ENCODE measurements at regions not wholly inside any gene's neighbourhood (a gene's known extent, or its start where the extent isn't known, plus 50 kb on each side); places are given as distances from the start of the nearest gene placed in this dataset.

DNA sequence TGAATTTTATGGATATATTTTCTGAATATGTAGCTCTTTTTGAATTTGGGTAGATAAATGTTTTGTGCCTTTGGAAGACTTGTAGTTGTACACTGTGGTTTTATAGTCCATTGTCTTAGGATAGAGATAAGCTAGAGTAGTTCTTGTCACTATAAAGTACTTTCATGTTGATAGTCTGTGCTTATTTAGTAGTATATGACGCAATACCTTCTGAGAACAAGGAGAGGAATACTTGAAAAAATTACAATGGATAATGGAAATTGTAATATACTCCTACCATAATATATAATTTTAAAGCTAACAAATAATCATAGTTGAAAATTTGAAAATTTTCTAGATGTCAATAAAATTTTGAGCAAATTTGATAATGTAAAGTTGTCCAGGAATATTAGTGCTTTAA, 664.0 kb downstream of the TLE4 start:
- Histone ChIP-seq H3K4me1 (no peaks in the 10 kb centered on the region), H3K27me3 (no peaks in the 10 kb centered on the region), H3K27ac (no peak overlapping the region), H3K36me3 (no peaks in the 10 kb centered on the region), H3K9me3 (no peaks in the 10 kb centered on the region), H3K4me3 (no peak overlapping the region)
- no peak for DNase-seq (ENCODE audit: extremely low spot score in 2 of 2)
- intact Hi-C loops (cut with DNase I) = no loop called here
- TF ChIP-seq CTCF (IDR thresholded peaks at IDR 0.05) (no peak), POLR2A (IDR thresholded peaks at IDR 0.05) (no peak), POLR2AphosphoS5 (IDR thresholded peaks at IDR 0.05; ENCODE audit: insufficient read depth in 1 of 2, low read depth in 1 of 2) (no peak)

GRCh38 chr9:80233906-80234305, 662.1 kb downstream of the TLE4 start:
- Histone ChIP-seq H3K27ac (no peak overlapping the region), H3K9me3 (no peaks in the 10 kb centered on the region), H3K4me3 (no peak overlapping the region), H3K36me3 (no peaks in the 10 kb centered on the region), H3K4me1 (no peaks in the 10 kb centered on the region), H3K27me3 (no peaks in the 10 kb centered on the region)
- intact Hi-C loops (cut with DNase I) = no loop called here
- no peak for TF ChIP-seq CTCF (IDR thresholded peaks at IDR 0.05)
- no peak for TF ChIP-seq POLR2AphosphoS5 (IDR thresholded peaks at IDR 0.05; ENCODE audit: insufficient read depth in 1 of 2, low read depth in 1 of 2)
- TF ChIP-seq POLR2A (IDR thresholded peaks at IDR 0.05) = no peak
- no peak for DNase-seq (ENCODE audit: extremely low spot score in 2 of 2)

DNA sequence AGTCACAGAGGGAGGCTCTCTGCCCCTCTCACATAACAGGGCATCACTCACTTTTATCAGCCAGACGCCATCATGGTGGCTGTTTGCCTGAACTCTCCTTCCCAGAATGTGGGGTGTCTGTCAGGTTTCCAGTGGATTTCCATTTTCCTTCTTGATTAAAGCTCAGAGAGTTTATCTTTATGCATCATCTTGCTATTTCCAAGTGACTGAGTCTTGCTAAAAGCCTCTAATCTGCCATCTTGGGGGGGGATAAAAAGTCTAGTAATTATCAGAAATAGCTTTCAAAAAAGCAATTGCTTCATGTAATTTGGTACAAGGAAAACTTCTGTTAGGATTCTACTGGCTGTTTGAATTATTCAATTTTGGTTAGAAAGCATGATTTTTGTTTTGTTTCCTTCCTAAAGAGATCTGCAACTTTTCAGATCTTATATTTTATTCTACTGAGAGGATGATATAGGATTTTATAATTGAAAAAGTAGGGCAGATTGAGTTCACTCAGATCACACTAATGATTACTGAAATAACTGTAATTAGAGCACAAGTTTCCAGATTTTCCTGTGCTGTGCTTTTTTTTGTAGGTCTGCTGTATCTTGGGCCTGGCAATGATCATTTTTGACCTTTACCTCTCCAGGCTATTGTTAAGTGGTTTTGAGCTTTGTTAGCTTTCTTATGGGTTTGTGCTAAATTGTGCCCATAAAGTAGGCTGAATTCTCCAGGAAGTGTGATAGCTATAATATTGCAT, 661.5 kb downstream of the TLE4 start:
- no peaks in the 10 kb centered on the region for H3K4me1 ChIP-seq
- H3K4me3 ChIP-seq = no peak overlapping the region
- no peaks in the 10 kb centered on the region for H3K9me3 ChIP-seq
- intact Hi-C loops (cut with DNase I) = no loop called here
- no peak overlapping the region for H3K27ac ChIP-seq
- no peak for DNase-seq (ENCODE audit: extremely low spot score in 2 of 2)
- H3K27me3 ChIP-seq = no peaks in the 10 kb centered on the region
- TF ChIP-seq CTCF (IDR thresholded peaks at IDR 0.05) (no peak), POLR2A (IDR thresholded peaks at IDR 0.05) (no peak), POLR2AphosphoS5 (IDR thresholded peaks at IDR 0.05; ENCODE audit: insufficient read depth in 1 of 2, low read depth in 1 of 2) (no peak)
- H3K36me3 ChIP-seq = no peaks in the 10 kb centered on the region

GRCh38 chr9:80231318-80232236, 659.8 kb downstream of the TLE4 start:
- DNase-seq (ENCODE audit: extremely low spot score in 2 of 2) = no peak
- Histone ChIP-seq H3K4me3 (no peak overlapping the region), H3K9me3 (no peaks in the 10 kb centered on the region), H3K36me3 (no peaks in the 10 kb centered on the region), H3K27me3 (no peaks in the 10 kb centered on the region), H3K4me1 (no peaks in the 10 kb centered on the region), H3K27ac (no peak overlapping the region)
- intact Hi-C loops (cut with DNase I) = no loop called here
- no peak for TF ChIP-seq POLR2A (IDR thresholded peaks at IDR 0.05)
- no peak for TF ChIP-seq POLR2AphosphoS5 (IDR thresholded peaks at IDR 0.05; ENCODE audit: insufficient read depth in 1 of 2, low read depth in 1 of 2)
- TF ChIP-seq CTCF (IDR thresholded peaks at IDR 0.05) = no peak

All from vagina (tissue), 2 donors.